ENCODE measurements at regions not wholly inside any gene's neighbourhood (a gene's known extent, or its start where the extent isn't known, plus 50 kb on each side); places are given as distances from the start of the nearest gene placed in this dataset.
A peak's percentile ranks its signal among the peaks of the same experiment; 100 is the strongest.
"Not testable (repeated sequence)": the region's sequence is repeated elsewhere in the genome, so short reads cannot be mapped to it uniquely, and the experiment has no call there.

GRCh38 chr22:23498811-23499798, 81.0 kb downstream of the IGLL1 start:
- TF ChIP-seq, protein P1, sequence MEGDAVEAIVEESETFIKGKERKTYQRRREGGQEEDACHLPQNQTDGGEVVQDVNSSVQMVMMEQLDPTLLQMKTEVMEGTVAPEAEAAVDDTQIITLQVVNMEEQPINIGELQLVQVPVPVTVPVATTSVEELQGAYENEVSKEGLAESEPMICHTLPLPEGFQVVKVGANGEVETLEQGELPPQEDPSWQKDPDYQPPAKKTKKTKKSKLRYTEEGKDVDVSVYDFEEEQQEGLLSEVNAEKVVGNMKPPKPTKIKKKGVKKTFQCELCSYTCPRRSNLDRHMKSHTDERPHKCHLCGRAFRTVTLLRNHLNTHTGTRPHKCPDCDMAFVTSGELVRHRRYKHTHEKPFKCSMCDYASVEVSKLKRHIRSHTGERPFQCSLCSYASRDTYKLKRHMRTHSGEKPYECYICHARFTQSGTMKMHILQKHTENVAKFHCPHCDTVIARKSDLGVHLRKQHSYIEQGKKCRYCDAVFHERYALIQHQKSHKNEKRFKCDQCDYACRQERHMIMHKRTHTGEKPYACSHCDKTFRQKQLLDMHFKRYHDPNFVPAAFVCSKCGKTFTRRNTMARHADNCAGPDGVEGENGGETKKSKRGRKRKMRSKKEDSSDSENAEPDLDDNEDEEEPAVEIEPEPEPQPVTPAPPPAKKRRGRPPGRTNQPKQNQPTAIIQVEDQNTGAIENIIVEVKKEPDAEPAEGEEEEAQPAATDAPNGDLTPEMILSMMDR (IDR thresholded peaks at IDR 0.05; ENCODE audit: unreplicated experiment in 3 of 3): no peak
- Mint-ChIP-seq H3K9me3 (no peaks in the 10 kb centered on the region), H3K27me3 (ENCODE audit: low read depth) (peaks cover 6% of the 10 kb centered on the region), H3K4me1 (peaks cover 30% of the 10 kb centered on the region), H3K4me3 (no peak overlapping the region), H3K27ac (peak overlapping the region in 2 of 3 experiments; percentile 71 to 85), H3K36me3 (ENCODE audit: low read depth) (no peaks in the 10 kb centered on the region)

GRCh38 chr22:23497889-23498288, 82.2 kb downstream of the IGLL1 start:
- peaks cover 19% of the 10 kb centered on the region for H3K4me1 Mint-ChIP-seq
- not testable (repeated sequence) for H3K27me3 Mint-ChIP-seq (ENCODE audit: low read depth); H3K4me3 Mint-ChIP-seq; H3K27ac Mint-ChIP-seq; H3K36me3 Mint-ChIP-seq (ENCODE audit: low read depth); H3K9me3 Mint-ChIP-seq

DNA sequence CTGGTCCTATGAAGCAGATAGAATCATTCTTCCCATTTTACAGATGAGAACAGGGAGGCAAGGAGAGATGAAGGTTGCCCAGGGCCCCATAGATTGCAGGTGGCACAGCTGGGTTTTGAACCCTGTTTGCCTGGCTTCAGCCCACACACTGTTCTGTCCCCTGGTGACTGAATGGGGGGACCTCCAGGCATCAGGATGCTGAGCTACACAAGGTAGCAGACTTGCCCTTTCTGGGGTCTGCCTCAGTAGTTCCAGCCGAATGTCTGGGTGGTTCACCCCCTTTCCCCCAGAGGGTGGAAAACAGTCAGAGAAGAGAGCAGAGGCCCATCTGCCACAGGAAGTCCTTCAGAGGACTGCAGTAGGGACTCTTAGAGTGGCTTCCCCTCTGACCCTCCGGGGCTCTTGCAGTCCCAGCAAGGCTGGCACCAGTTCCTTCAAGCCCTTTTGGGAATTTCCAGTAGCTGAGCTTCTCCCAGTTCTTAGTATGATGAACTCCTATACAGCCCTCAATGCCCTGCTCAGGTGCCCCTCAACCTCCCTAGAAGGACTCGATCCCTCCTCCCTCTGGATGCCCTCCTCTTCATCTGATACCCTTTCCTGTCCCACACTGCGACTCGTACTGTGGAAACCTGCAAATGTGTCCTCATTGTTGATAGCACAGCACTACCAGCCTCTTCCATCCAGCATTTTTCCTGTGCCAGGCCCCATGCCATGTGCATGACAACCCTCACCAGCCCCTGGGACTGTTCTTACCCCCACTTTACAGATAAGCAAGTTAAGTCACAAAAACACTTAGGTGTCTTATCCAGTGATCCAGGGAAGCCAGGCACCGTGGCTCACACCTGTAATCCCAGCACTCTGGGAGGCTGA, 82.8 kb downstream of the IGLL1 start:
- no peaks in the 10 kb centered on the region for H3K9me3 Mint-ChIP-seq
- H3K4me3 Mint-ChIP-seq: no peak overlapping the region
- no peaks in the 10 kb centered on the region for H3K36me3 Mint-ChIP-seq (ENCODE audit: low read depth)
- H3K4me1 Mint-ChIP-seq: peaks cover 18% of the 10 kb centered on the region
- H3K27me3 Mint-ChIP-seq (ENCODE audit: low read depth): peaks cover 6% of the 10 kb centered on the region
- H3K27ac Mint-ChIP-seq: peak overlapping the region in 1 of 3 experiments; percentile 37
- TF ChIP-seq, protein P1 (IDR thresholded peaks at IDR 0.05; ENCODE audit: unreplicated experiment in 3 of 3): no peak

GRCh38 chr22:23496445-23496833, 83.7 kb downstream of the IGLL1 start:
- H3K4me3 Mint-ChIP-seq: no peak overlapping the region
- H3K4me1 Mint-ChIP-seq: peaks cover 18% of the 10 kb centered on the region
- TF ChIP-seq, protein P1 (IDR thresholded peaks at IDR 0.05; ENCODE audit: unreplicated experiment in 3 of 3): no peak
- H3K9me3 Mint-ChIP-seq: no peaks in the 10 kb centered on the region
- no peaks in the 10 kb centered on the region for H3K36me3 Mint-ChIP-seq (ENCODE audit: low read depth)
- H3K27me3 Mint-ChIP-seq (ENCODE audit: low read depth): peaks cover 6% of the 10 kb centered on the region
- peak overlapping the region in 1 of 3 experiments; percentile 37 for H3K27ac Mint-ChIP-seq

DNA sequence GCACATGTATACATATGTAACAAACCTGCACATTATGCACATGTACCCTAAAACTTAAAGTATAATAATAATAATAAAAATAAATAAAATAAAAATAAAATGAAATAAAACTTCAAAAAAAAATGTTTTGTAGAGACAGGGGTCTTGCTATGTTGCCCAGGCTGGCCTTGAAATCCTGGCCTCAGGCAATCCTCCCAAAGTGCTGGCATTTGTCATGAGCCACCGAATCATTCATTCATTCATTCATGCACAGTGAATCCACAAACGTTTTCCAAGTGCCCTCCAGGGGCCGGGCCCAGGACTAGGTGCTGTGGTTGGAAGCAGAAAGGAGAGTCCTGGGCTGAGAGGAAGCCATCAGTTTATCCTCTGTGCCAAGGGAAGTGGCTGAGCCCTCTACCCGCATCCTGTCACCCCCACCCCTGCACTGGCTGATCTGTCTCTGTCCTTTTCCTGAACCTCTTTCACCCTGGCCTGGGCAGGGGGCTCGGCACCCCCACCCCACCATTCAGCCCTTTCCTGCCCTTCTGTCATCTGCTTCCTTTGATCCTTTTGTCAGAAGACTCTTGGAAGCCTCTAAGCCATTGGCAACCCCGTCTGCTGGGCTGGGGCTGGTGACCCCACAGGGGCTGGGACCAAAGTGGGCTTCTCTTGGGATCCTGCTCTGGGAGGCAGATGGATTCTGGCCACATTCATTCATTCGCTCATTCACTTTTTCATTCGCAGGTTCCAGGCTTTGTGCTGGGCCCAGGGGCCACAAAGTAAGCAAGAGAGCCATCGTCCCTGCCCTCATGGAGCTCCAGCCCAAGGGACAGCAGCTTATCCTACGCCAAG, 84.3 kb downstream of the IGLL1 start:
- peaks cover 6% of the 10 kb centered on the region for H3K27me3 Mint-ChIP-seq (ENCODE audit: low read depth)
- no peak overlapping the region for H3K27ac Mint-ChIP-seq
- TF ChIP-seq, protein P1 (IDR thresholded peaks at IDR 0.05; ENCODE audit: unreplicated experiment in 3 of 3): no peak
- no peaks in the 10 kb centered on the region for H3K9me3 Mint-ChIP-seq
- H3K4me1 Mint-ChIP-seq: peaks cover 12% of the 10 kb centered on the region
- no peaks in the 10 kb centered on the region for H3K36me3 Mint-ChIP-seq (ENCODE audit: low read depth)
- H3K4me3 Mint-ChIP-seq: no peak overlapping the region
